ENCODE measurements at regions not wholly inside any gene's neighbourhood (a gene's known extent, or its start where the extent isn't known, plus 50 kb on each side); places are given as distances from the start of the nearest gene placed in this dataset.

DNA sequence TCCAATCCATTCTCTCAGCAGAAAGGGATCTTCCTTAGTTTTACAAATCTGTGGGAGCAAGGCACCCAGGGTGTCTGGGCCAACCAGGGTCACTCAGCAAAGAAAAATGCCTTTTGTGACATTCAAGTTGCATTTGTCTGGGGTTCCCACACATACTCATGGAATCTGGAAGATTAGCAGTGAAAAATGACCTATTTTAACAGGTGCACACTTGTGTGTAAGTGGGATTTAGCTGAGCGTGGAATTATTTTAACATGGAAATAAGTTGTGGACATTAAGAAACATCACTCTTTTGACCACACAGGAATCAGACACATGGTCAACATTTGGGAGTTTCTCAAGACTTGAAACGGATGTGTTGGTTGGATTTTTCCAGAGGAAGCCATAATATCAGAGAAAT is 234.9 kb downstream of the OPA1 start:
- no peak for DNase-seq (ENCODE audit: low spot score)

DNA sequence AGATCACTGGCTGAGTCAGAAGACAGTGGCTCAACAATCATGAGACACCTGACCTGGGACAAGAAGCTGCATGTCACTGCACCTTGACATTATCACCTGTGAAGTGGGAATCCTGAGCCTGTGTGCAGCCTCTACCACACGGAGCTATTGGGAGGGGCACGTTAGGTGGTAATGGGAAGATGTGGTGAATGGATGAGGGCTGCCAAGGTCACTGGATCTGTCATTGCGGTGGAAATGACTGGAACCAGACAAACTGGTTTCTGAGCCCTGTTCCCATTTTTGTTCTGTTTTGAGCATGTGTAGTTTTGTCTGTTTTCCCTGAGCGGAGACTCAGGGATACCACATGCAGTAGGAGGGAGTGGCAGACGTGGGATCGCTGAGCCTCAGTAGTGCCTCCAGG is 235.5 kb downstream of the OPA1 start:
- no peak for DNase-seq (ENCODE audit: low spot score)

DNA sequence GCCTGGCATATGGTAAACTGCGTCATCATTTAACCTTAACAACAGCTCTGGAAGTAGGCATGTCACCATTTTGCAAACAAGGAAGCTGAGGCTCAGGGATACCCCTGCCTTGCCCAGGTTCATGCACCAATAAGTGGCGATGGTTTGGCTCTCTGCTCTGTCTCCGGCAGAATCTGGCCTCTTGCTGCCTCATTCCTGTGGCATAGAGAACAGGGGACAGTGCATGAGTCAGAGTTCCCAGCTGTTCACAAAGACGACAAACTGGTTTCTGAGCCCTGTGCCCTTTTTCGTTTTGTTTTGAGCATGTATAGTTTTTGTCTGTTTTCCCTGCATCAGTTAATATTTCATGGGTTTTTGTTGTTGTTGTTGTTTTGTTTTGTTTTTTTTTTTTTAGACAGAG is 236.8 kb downstream of the OPA1 start:
- peak; percentile 11 for DNase-seq (ENCODE audit: low spot score)

- DNase-seq (ENCODE audit: low spot score): no peak
Observed at GRCh38 chr3:193830791-193831191, 237.8 kb downstream of the OPA1 start.

DNA sequence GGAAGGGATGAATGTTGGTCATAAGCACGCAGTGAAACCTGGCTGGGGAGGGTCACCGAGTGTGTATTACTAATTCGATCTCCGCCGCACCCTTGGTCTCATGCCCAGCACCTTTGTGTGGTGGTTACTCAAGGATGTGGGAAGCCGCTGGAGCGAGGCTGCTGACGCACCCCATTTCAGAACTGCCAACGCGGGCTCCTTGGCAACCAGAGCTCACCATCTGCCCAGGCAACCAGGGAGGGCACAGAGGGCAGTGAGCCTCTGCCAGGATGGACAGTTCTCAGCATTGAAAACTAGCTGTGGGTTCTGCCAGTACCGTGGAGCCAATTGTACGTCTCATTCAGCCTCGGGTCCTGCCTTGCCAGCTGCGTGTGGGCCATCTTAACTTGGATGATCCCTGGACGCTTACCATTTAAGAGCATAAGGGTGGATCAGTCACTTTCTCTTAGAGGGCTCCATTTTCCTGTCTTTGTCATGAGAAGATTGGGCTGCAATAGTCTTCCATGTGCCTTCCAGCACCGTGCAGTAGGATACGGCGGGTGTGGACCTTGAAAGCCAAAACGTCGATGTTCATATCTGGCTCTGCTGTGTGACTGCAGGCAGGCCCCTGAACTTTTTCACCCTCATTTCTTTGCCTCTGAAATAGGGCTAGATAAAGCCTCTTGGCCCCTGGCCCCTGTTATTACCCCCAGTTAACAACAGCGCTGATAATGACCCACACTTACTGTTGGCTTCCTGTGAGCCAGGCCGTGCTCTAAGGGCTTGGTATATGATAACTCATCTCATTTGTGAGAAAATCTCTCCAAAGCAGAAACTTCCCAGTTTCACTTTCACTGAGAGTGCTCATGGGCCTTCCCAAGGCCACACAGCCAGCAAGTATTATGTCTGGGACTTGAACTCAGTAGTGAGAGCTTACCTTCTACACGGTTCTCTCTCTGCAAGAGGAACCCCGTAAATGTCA is 238.8 kb downstream of the OPA1 start:
- DNase-seq (ENCODE audit: low spot score): no peak

GRCh38 chr3:193832833-193833413 is 239.9 kb downstream of the OPA1 start:
- DNase-seq (ENCODE audit: low spot score): no peak

- no peak for DNase-seq (ENCODE audit: low spot score)
Observed at GRCh38 chr3:193833592-193833991, 240.6 kb downstream of the OPA1 start.

- DNase-seq (ENCODE audit: low spot score): no peak
Observed at GRCh38 chr3:193835414-193835813, 242.4 kb downstream of the OPA1 start.

DNA sequence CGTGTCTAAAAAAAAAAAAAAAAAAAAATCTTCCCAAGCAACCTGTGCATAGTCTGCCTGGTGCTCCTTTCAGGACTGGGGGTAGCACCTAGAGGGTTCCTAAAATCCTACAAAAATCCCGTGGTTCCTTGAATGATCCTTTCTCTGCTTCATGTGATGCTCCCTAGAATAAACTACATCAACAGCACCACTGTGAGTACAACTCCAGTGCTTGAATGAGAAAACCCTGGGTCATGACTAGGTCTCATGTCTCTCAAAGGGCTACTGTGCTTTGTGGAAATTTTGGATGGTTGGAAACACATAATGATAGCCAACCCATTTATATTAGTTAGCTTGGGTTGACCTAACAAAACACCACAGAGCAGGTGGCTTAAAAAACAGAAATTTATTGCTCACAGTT is 243.5 kb downstream of the OPA1 start:
- DNase-seq (ENCODE audit: low spot score): no peak

- DNase-seq (ENCODE audit: low spot score): no peak
Observed at GRCh38 chr3:193836918-193837317, 243.9 kb downstream of the OPA1 start.

- no peak for DNase-seq (ENCODE audit: low spot score)
Observed at GRCh38 chr3:193837347-193837827, 244.4 kb downstream of the OPA1 start.

- no peak for DNase-seq (ENCODE audit: low spot score)
Observed at GRCh38 chr3:193840111-193840641, 247.2 kb downstream of the OPA1 start.

DNA sequence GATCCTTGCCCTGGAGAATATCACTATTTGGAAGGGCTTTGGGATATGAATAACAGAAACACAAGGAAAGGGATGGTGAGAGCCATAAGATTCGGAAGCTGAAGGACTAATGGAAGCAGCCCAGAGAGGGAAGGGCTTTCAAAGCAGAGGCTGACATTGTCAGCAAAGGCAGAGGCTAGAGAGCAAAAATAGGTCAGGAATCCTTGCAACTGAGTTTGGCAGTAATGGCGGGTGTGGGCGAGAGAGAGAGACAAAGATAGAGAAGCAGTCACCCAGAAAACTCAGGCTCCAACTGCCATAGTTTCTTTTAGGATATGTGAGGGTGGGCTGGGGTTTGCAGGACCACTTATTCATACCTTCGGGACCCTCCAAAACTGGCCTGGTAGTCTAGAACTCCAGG is 248.6 kb downstream of the OPA1 start:
- no peak for DNase-seq (ENCODE audit: low spot score)

GRCh38 chr3:193842029-193842798 is 249.2 kb downstream of the OPA1 start:
- DNase-seq (ENCODE audit: low spot score): no peak

- DNase-seq (ENCODE audit: low spot score): no peak
Observed at GRCh38 chr3:193842832-193843473, 249.9 kb downstream of the OPA1 start.

DNA sequence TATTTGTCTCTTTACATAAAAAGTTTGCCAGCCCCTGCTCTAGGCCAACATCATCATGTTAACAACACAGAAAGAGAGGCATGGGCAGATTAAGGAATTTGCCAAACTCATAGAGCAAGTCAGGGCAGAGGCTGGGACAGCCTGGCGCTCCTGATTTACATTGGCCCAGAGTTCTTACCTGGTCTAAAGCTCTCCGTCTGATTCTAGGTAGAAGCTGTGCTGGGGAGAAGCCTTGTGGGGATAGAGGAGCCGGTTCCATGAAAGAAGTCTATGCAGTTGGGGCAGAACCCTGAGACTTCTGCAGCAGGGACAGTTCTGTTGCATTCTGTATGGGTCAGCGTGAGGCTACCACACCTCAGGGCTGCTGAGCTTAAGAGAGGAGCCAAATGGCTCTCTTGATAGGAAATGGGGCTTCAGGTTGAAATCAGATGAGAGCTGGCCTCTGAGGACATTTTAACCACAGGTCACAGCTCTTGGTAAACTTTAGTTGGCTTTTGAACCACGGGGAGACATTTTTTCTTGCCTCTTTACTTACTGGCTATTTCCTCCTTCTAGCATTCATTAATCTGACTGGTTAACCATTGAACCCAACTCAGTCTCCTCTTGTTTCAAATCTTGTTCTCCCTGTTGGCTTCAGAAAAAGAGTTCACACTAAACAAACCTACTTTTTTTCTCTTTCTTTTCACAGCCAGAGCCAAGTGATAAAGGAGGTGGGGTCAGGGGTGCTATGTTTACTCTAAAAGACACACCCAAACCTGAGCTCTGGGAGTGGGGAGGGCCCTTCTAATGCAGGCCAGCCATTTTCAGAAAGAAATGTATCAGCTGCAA is 250.7 kb downstream of the OPA1 start:
- no peak for DNase-seq (ENCODE audit: low spot score)

DNA sequence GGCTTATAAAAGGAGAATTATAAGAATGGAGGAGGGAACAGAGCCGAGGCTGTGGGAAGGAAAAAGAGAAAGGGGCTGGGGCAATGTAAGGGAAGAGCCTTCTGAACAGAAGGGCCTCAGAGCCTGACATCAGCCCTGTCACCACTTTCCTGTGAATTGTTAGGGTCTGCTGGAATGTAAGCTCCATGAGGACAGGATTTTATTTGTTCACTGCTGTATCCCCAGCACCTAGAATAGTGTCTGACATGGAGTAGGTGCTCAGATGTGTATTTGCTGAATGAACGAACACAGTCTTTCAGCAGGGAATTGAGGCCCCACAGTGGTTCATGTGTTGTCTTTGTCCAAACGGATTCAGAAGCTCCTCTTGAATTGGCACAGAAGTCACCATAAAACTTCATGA is 251.5 kb downstream of the OPA1 start:
- DNase-seq (ENCODE audit: low spot score): no peak

- no peak for DNase-seq (ENCODE audit: low spot score)
Observed at GRCh38 chr3:193845144-193845543, 252.1 kb downstream of the OPA1 start.

DNA sequence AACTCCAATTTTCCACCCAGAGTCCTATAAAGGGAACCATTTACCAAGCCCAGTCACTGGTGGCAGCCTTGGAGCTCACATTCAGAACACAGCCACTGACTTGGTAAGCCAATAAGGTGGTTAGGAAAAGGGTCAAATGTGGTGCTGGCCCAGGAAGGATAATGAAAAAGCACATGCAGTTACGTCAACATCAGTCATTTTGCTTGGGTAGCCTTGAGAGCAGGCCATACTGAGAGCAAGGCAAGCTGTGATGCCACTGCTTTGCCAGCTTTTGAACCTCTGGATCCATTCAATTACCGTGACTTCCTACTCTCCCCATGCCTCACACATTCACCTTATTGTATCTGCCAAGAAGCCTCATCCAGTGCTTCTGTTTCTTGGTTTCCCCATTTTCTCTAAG is 253.6 kb downstream of the OPA1 start:
- DNase-seq (ENCODE audit: low spot score): no peak

- DNase-seq (ENCODE audit: low spot score): no peak
Observed at GRCh38 chr3:193847402-193847801, 254.4 kb downstream of the OPA1 start.

GRCh38 chr3:193848547-193848946 is 255.5 kb downstream of the OPA1 start:
- no peak for DNase-seq (ENCODE audit: low spot score)

Measured in RKO (cell line).